ENCODE measurements at regions not wholly inside any gene's neighbourhood (a gene's known extent, or its start where the extent isn't known, plus 50 kb on each side); places are given as distances from the start of the nearest gene placed in this dataset.

GRCh38 chr3:187880441-187880840 is 135.2 kb upstream of the BCL6 start:
- Histone ChIP-seq H3K9me3 (no peaks in the 10 kb centered on the region), H3K27ac (no peak overlapping the region), H3K4me1 (peaks cover 6% of the 10 kb centered on the region; the same call in 1 of the 3 replicates), H3K4me2 (no peak overlapping the region), H3K4me3 (no peak overlapping the region)
- ATAC-seq (no peak), FAIRE-seq (no peak), DNase-seq (ENCODE audit: low read depth in 1 of 2, low spot score in 1 of 2) (no peak)
- ChIA-PET POLR2A (no interaction called here), CTCF (no interaction called here)
- TF ChIP-seq CHD2 (IDR thresholded peaks at IDR 0.05; ENCODE audit: low read length, partially characterized antibody) (no peak), RCOR1 (IDR thresholded peaks at IDR 0.05; ENCODE audit: low read depth, low read length) (no peak), NR3C1 (IDR thresholded peaks at IDR 0.05) (no peak), MAZ (IDR thresholded peaks at IDR 0.05; ENCODE audit: borderline replicate concordance, low read depth, low read length) (no peak), TFCP2L1 (CRISPR knock-in tag; IDR thresholded peaks at IDR 0.05) (no peak), MAX (IDR thresholded peaks at IDR 0.05) (no peak), BCL3 (IDR thresholded peaks at IDR 0.05) (no peak), MYC (IDR thresholded peaks at IDR 0.05; ENCODE audit: borderline replicate concordance, low read length) (no peak), POLR2A (IDR thresholded peaks at IDR 0.05; ENCODE audit: low read length) (no peak), POLR2AphosphoS2 (conservative IDR thresholded peaks at IDR 0.05; ENCODE audit: low read length) (no peak), CTCF (IDR thresholded peaks at IDR 0.05) (no peak)
- WGBS (ENCODE audit: missing lambda C conversion rate) = 79% methylated on average over 1 of the region's 1 CpG

- no peak for FAIRE-seq
- ChIA-PET POLR2A (no interaction called here), CTCF (no interaction called here)
- no peak for ATAC-seq
- no peaks in the 10 kb centered on the region for H3K9me3 ChIP-seq
- no peak for DNase-seq (ENCODE audit: low read depth in 1 of 2, low spot score in 1 of 2)
- no peak overlapping the region for H3K27ac ChIP-seq
- no peak overlapping the region for H3K4me2 ChIP-seq
- no peak for TF ChIP-seq ZC3H11A (IDR thresholded peaks at IDR 0.05)
- TF ChIP-seq CBX8 (IDR thresholded peaks at IDR 0.05) = no peak
- no peak for TF ChIP-seq CHD2 (IDR thresholded peaks at IDR 0.05; ENCODE audit: low read length, partially characterized antibody)
- no peak for TF ChIP-seq HOXB13 (CRISPR knock-in tag; IDR thresholded peaks at IDR 0.05; ENCODE audit: low read depth)
- TF ChIP-seq JUNB (IDR thresholded peaks at IDR 0.05) = no peak
- peaks cover 6% of the 10 kb centered on the region; the same call in 1 of the 3 replicates for H3K4me1 ChIP-seq
- 96% methylated on average over 1 of the region's 1 CpG for WGBS (ENCODE audit: missing lambda C conversion rate)
- H3K4me3 ChIP-seq = no peak overlapping the region
These were observed 135.6 kb upstream of the BCL6 start for GRCh38 chr3:187880851-187881250.

GRCh38 chr3:187888701-187889100 is 143.4 kb upstream of the BCL6 start:
- DNase-seq (ENCODE audit: low read depth in 1 of 2, low spot score in 1 of 2) (no peak), FAIRE-seq (no peak), ATAC-seq (no peak)
- no peaks in the 10 kb centered on the region for H3K9me3 ChIP-seq
- 50% methylated on average over 1 of the region's 1 CpG for WGBS (ENCODE audit: missing lambda C conversion rate)
- H3K4me1 ChIP-seq = no peaks in the 10 kb centered on the region
- H3K27ac ChIP-seq = no peak overlapping the region
- CTCF ChIA-PET = no interaction called here
- no peak for TF ChIP-seq CTCF (IDR thresholded peaks at IDR 0.05)
- no peak for TF ChIP-seq KDM5A (IDR thresholded peaks at IDR 0.05)
- TF ChIP-seq RCOR1 (IDR thresholded peaks at IDR 0.05; ENCODE audit: low read depth, low read length) = no peak
- TF ChIP-seq RNF2 (IDR thresholded peaks at IDR 0.05; ENCODE audit: borderline replicate concordance, low read depth) = no peak
- TF ChIP-seq HEYL (CRISPR knock-in tag; IDR thresholded peaks at IDR 0.05) = no peak
- TF ChIP-seq MYC (IDR thresholded peaks at IDR 0.05; ENCODE audit: borderline replicate concordance, low read length) = no peak
- TF ChIP-seq KDM1A (IDR thresholded peaks at IDR 0.05; ENCODE audit: low read depth) = no peak
- no peak for TF ChIP-seq SMC3 (IDR thresholded peaks at IDR 0.05)
- no peak for TF ChIP-seq ZNF302 (CRISPR knock-in tag; IDR thresholded peaks at IDR 0.05)
- TF ChIP-seq FOXS1 (CRISPR knock-in tag; IDR thresholded peaks at IDR 0.05) = no peak
- TF ChIP-seq PBX3 (IDR thresholded peaks at IDR 0.05) = no peak
- no peak for TF ChIP-seq POLR2AphosphoS2 (conservative IDR thresholded peaks at IDR 0.05; ENCODE audit: low read length)
- H3K4me2 ChIP-seq = no peak overlapping the region
- POLR2A ChIA-PET = no interaction called here
- H3K4me3 ChIP-seq = no peak overlapping the region

All from A549 (cell line).